CD14-positive monocyte (primary cell): ENCODE measurements at regions not wholly inside any gene's neighbourhood (a gene's known extent, or its start where the extent isn't known, plus 50 kb on each side); places are given as distances from the start of the nearest gene placed in this dataset.

ENCODE experiments used
- DNase-seq, 3 donors: peaks; one replicate each; pipeline ENCODE4 v3.0.0-alpha.2; 2011 to 2022
- H2AFZ ChIP-seq: 2 replicates; pipeline ENCODE4 v1.6.0; 2012; ENCODE audit warnings: mild to moderate bottlenecking, low read depth, low read length, inconsistent platforms; ENCODE audit not compliant: insufficient read depth, poor library complexity, severe bottlenecking
- H3K27ac ChIP-seq, 2 donors: 1 replicate in 1 of 2; 2 replicates in 1 of 2; pipeline ENCODE4 v1.5.1; 2012 to 2013; ENCODE audit warnings: low read length in 2 of 2, control low read depth in 1 of 2, inconsistent platforms in 1 of 2, low read depth in 1 of 2, mild to moderate bottlenecking in 1 of 2
- H3K27me3 ChIP-seq, 2 donors: one replicate each; pipeline versions ENCODE4 v1.6.0 to v1.6.1; 2011 to 2013; ENCODE audit warnings: low read length in 2 of 2; ENCODE audit not compliant: control insufficient read depth in 2 of 2, insufficient read depth in 2 of 2
- H3K36me3 ChIP-seq, 2 donors: replicated peaks in 1 of 2; 1 replicate in 1 of 2; 2 replicates in 1 of 2; pipeline versions ENCODE4 v1.5.1 to v1.6.1; 2012 to 2013; ENCODE audit warnings: low read length in 2 of 2, control low read depth in 1 of 2, inconsistent platforms in 1 of 2, mild to moderate bottlenecking in 1 of 2; ENCODE audit not compliant: insufficient read depth in 2 of 2, control insufficient read depth in 1 of 2
- H3K4me1 ChIP-seq, 2 donors: 1 replicate in 1 of 2; 2 replicates in 1 of 2; pipeline versions ENCODE4 v1.5.1 to v1.6.1; 2012 to 2013; ENCODE audit warnings: low read length in 2 of 2, control low read depth in 1 of 2, inconsistent platforms in 1 of 2, mild to moderate bottlenecking in 1 of 2, moderate library complexity in 1 of 2; ENCODE audit not compliant: insufficient read depth in 2 of 2, control insufficient read depth in 1 of 2
- H3K4me2 ChIP-seq: replicated peaks from 2 replicates; pipeline ENCODE3; 2012; ENCODE audit warnings: low read length, moderate library complexity, mild to moderate bottlenecking; ENCODE audit not compliant: poor library complexity, severe bottlenecking; ENCODE audit errors: extremely low read depth
- H3K4me3 ChIP-seq, 3 experiments: fragments of 200-600 bp in 1 of 3; sonication (generic) in 1 of 3; replicated peaks in 1 of 3; 1 replicate in 2 of 3; 2 replicates in 1 of 3; pipeline ENCODE4 v1.5.1; 2011 to 2013; ENCODE audit warnings: low read length in 3 of 3, mild to moderate bottlenecking in 3 of 3, control low read depth in 2 of 3, low read depth in 2 of 3, inconsistent platforms in 1 of 3, moderate library complexity in 1 of 3
- H3K79me2 ChIP-seq: 2 replicates; pipeline ENCODE4 v1.6.0; 2012; ENCODE audit warnings: mild to moderate bottlenecking, control low read depth, inconsistent platforms, low read length, moderate library complexity; ENCODE audit not compliant: insufficient read depth
- H3K9ac ChIP-seq: 2 replicates; pipeline ENCODE4 v1.6.0; 2017; ENCODE audit warnings: low read length, mild to moderate bottlenecking; ENCODE audit not compliant: insufficient read depth, poor library complexity, severe bottlenecking
- H3K9me3 ChIP-seq, 2 donors: replicated peaks in 1 of 2; 1 replicate in 1 of 2; 2 replicates in 1 of 2; pipeline versions ENCODE4 v1.5.1 to v1.6.1; 2012 to 2013; ENCODE audit warnings: low read length in 2 of 2, control low read depth in 1 of 2; ENCODE audit not compliant: control insufficient read depth in 1 of 2, insufficient read depth in 1 of 2
- H4K20me1 ChIP-seq: 2 replicates; pipeline ENCODE4 v1.6.0; 2012; ENCODE audit warnings: mild to moderate bottlenecking, low read length, control low read depth, moderate library complexity; ENCODE audit not compliant: insufficient read depth
- H3K27ac Mint-ChIP-seq, 7 donors: one replicate each; pipeline ENCODE4 v1.8.0; 2020; ENCODE audit warnings: mild to moderate bottlenecking in 7 of 7, mixed read lengths in 7 of 7, moderate library complexity in 6 of 7, inconsistent platforms in 2 of 7
- H3K27me3 Mint-ChIP-seq, 3 donors: one replicate each; pipeline ENCODE4 v1.8.0; 2021 to 2022; ENCODE audit warnings: low read depth in 3 of 3, mild to moderate bottlenecking in 3 of 3, mixed read lengths in 3 of 3, moderate library complexity in 3 of 3, inconsistent platforms in 1 of 3
- H3K36me3 Mint-ChIP-seq, 2 donors: one replicate each; pipeline ENCODE4 v1.8.0; 2020; ENCODE audit warnings: mixed read lengths in 2 of 2, inconsistent platforms in 1 of 2, mild to moderate bottlenecking in 1 of 2
- H3K4me1 Mint-ChIP-seq: one replicate; pipeline ENCODE4 v1.8.0; 2020; ENCODE audit warnings: mild to moderate bottlenecking, mixed read lengths
- H3K4me3 Mint-ChIP-seq, 2 donors: one replicate each; pipeline ENCODE4 v1.8.0; 2020; ENCODE audit warnings: mild to moderate bottlenecking in 2 of 2, mixed read lengths in 2 of 2, moderate library complexity in 1 of 2
- H3K9me3 Mint-ChIP-seq, 7 donors: one replicate each; pipeline ENCODE4 v1.8.0; 2020 to 2022; ENCODE audit warnings: mixed read lengths in 7 of 7, mild to moderate bottlenecking in 6 of 7, moderate library complexity in 6 of 7, inconsistent platforms in 2 of 7
- CTCF ChIP-seq: fragments of 200-600 bp; IDR thresholded peaks from one replicate; pipeline ENCODE4 v1.8.0; 2022; ENCODE audit warnings: antibody characterized with exemption, mild to moderate bottlenecking
- WGBS: methylation state at CpG from one replicate; pipeline ENCODE4 v1.1.5; 2013; ENCODE audit warnings: missing lambda C conversion rate; ENCODE audit not compliant: insufficient coverage; 5-methylcytosine and 5-hydroxymethylcytosine counted together
- intact Hi-C, 2 donors: fragments of 100-400 bp; cut with micrococcal nuclease; formaldehyde crosslinking; loops; one replicate each; pipeline versions ENCODE4 v1.15.0 to v1.15.1; 2023

- 61% methylated on average over 2 of the region's 4 CpGs for WGBS
Observed at GRCh38 chr5:25107853-25108252, 463.1 kb upstream of the CDH10 start.

GRCh38 chr5:25099538-25099937 lies 454.8 kb upstream of the CDH10 start:
- no peak for TF ChIP-seq CTCF
- no CpG with 5 or more reads among the region's 3 CpGs for WGBS
- H3K9me3 Mint-ChIP-seq = peaks cover 0 to 11% (median 0%) of the 10 kb centered on the region in 7 donors

More at GRCh38 chr5:25107853-25108252, 463.1 kb upstream of the CDH10 start:
- Histone ChIP-seq H4K20me1 (no peaks in the 10 kb centered on the region), H3K9ac (no peak overlapping the region), H3K36me3 (no peaks in the 10 kb centered on the region), H3K79me2 (no peaks in the 10 kb centered on the region), H3K4me2 (no peak overlapping the region), H3K27me3 (no peaks in the 10 kb centered on the region), H3K9me3 (no peaks in the 10 kb centered on the region), H3K4me3 (no peak overlapping the region), H3K4me1 (no peaks in the 10 kb centered on the region), H2AFZ (no peak overlapping the region), H3K27ac (no peak overlapping the region)
- Mint-ChIP-seq H3K9me3 (no peaks in the 10 kb centered on the region), H3K36me3 (no peaks in the 10 kb centered on the region), H3K27ac (no peak overlapping the region), H3K4me3 (no peak overlapping the region), H3K4me1 (no peaks in the 10 kb centered on the region), H3K27me3 (no peaks in the 10 kb centered on the region)
- intact Hi-C loops = no loop called here
- TF ChIP-seq CTCF = no peak
- DNase-seq = no peak

More at GRCh38 chr5:25099538-25099937, 454.8 kb upstream of the CDH10 start:
- no peak overlapping the region for H3K27ac ChIP-seq
- no peaks in the 10 kb centered on the region for H3K36me3 Mint-ChIP-seq
- H3K9ac ChIP-seq = no peak overlapping the region
- no peaks in the 10 kb centered on the region for H3K36me3 ChIP-seq
- H3K79me2 ChIP-seq = no peaks in the 10 kb centered on the region
- no peak for DNase-seq
- H3K4me3 Mint-ChIP-seq = no peak overlapping the region
- peaks cover 0 to 8% of the 10 kb centered on the region in 2 donors for H3K9me3 ChIP-seq
- no peaks in the 10 kb centered on the region for H3K4me1 ChIP-seq
- intact Hi-C loops = no loop called here
- H3K4me1 Mint-ChIP-seq = no peaks in the 10 kb centered on the region
- no peak overlapping the region for H3K4me2 ChIP-seq
- no peak overlapping the region for H2AFZ ChIP-seq
- H3K27ac Mint-ChIP-seq = no peak overlapping the region
- no peaks in the 10 kb centered on the region for H3K27me3 Mint-ChIP-seq
- no peak overlapping the region for H3K4me3 ChIP-seq
- H3K27me3 ChIP-seq = no peaks in the 10 kb centered on the region
- H4K20me1 ChIP-seq = no peaks in the 10 kb centered on the region
